ENCODE measurements at regions not wholly inside any gene's neighbourhood (a gene's known extent, or its start where the extent isn't known, plus 50 kb on each side); places are given as distances from the start of the nearest gene placed in this dataset.
"Not testable (repeated sequence)": the region's sequence is repeated elsewhere in the genome, so short reads cannot be mapped to it uniquely, and the experiment has no call there.

DNA sequence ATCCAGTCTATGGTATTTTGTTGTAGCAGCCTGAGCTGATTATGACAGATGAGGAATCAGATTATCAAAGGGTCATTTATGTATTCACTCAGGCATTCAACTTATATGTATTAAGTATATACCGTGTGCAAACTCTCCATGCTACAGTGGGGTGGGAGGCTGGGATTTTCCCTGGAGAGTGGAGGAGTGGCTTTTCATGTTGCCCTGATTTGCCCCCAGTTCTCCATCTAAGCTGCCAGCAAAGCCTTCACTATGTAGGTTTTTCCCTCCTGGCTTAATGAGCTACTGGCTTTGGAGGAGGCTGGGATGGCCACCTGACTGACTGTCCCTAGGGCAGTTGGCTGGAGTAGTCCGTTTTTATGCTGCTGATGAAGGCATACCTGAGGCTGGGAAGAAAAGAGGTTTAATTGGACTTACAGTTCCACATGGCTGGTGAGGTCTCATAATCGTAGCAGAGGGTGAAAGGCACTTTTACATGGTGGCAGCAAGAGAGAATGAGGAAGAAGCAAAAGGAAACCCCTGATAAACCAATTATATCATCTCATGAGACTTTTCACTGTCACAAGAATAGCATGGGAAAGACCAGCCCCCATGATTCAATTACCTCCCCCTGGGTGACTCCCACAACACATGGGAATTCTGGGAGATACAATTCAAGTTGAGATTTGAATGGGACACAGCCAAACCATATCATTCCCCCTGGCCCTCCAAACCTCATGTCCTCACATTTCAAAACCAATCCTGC lies 253.9 kb downstream of the RPLP1 start:
- Histone ChIP-seq H3K36me3 (ENCODE audit: control insufficient read depth in 2 of 2, extremely low read depth in 1 of 2, insufficient read depth in 2 of 2, low read length in 2 of 2) (no peaks in the 10 kb centered on the region), H3K9ac (ENCODE audit: control insufficient read depth, extremely low read depth, insufficient read depth, low read length) (no peak overlapping the region), H3K27ac (ENCODE audit: control insufficient read depth, insufficient read depth, low read length) (no peak overlapping the region), H3K9me3 (ENCODE audit: control insufficient read depth, low read depth, low read length) (no peaks in the 10 kb centered on the region), H4K20me1 (ENCODE audit: control insufficient read depth, extremely low read depth, insufficient read depth, low read length) (no peaks in the 10 kb centered on the region), H3K79me2 (ENCODE audit: control insufficient read depth, insufficient read depth, low read length) (no peaks in the 10 kb centered on the region), H3K4me3 (ENCODE audit: control insufficient read depth in 2 of 3, extremely low read depth in 1 of 3, insufficient read depth in 2 of 3, low read depth in 1 of 3, low read length in 3 of 3) (no peak overlapping the region), H3K9me1 (ENCODE audit: control insufficient read depth, extremely low read depth, insufficient read depth, low read length) (no peaks in the 10 kb centered on the region), H3K27me3 (ENCODE audit: control insufficient read depth, extremely low read depth, insufficient read depth, low read length) (peaks cover 16% of the 10 kb centered on the region), H2AFZ (ENCODE audit: control insufficient read depth, low read length) (no peak overlapping the region), H3K4me2 (ENCODE audit: control insufficient read depth, extremely low read depth, insufficient read depth, low read depth, low read length) (no peak overlapping the region), H3K4me1 (ENCODE audit: control insufficient read depth, extremely low read depth, insufficient read depth, low read length) (no peaks in the 10 kb centered on the region)
- no peak for TF ChIP-seq EZH2 (IDR thresholded peaks at IDR 0.05; ENCODE audit: low read length)
- TF ChIP-seq, protein P1, sequence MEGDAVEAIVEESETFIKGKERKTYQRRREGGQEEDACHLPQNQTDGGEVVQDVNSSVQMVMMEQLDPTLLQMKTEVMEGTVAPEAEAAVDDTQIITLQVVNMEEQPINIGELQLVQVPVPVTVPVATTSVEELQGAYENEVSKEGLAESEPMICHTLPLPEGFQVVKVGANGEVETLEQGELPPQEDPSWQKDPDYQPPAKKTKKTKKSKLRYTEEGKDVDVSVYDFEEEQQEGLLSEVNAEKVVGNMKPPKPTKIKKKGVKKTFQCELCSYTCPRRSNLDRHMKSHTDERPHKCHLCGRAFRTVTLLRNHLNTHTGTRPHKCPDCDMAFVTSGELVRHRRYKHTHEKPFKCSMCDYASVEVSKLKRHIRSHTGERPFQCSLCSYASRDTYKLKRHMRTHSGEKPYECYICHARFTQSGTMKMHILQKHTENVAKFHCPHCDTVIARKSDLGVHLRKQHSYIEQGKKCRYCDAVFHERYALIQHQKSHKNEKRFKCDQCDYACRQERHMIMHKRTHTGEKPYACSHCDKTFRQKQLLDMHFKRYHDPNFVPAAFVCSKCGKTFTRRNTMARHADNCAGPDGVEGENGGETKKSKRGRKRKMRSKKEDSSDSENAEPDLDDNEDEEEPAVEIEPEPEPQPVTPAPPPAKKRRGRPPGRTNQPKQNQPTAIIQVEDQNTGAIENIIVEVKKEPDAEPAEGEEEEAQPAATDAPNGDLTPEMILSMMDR (optimal IDR thresholded peaks at IDR 0.05 in 1 of 3, IDR thresholded peaks at IDR 0.05 in 1 of 3, conservative IDR thresholded peaks at IDR 0.05 in 1 of 3; ENCODE audit: extremely low read depth in 1 of 3, insufficient read depth in 2 of 3, low read length in 3 of 3) = no peak
- no peak for DNase-seq (ENCODE audit: low read depth, low spot score)
- no peak for FAIRE-seq
- dilution Hi-C loops (cut with MboI; ENCODE audit: extremely low pct_ligation_motif_present, low sequenced_read_pairs) = no loop called here

DNA sequence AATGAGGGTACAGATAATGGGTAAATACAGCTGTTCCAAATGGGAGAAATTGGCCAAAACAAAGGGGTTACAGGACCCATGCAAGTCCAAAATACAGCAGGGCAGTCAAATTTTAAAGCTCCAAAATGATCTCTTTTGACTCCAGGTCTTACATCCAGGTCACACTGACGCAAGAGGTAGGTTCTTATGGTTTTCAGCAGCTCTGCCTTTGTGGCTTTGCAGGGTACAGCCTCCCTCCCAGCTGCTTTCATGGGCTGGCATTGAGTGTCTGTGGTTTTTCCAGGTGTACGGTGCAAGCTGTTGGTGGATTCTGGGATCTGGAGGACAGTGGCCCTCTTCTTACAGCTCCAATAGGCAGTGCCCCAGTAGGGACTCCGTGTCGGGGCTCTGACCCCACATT lies 254.6 kb downstream of the RPLP1 start:
- H3K4me2 ChIP-seq (ENCODE audit: control insufficient read depth, extremely low read depth, insufficient read depth, low read depth, low read length); H3K9me3 ChIP-seq (ENCODE audit: control insufficient read depth, low read depth, low read length); dilution Hi-C loops (cut with MboI; ENCODE audit: extremely low pct_ligation_motif_present, low sequenced_read_pairs); DNase-seq (ENCODE audit: low read depth, low spot score); H4K20me1 ChIP-seq (ENCODE audit: control insufficient read depth, extremely low read depth, insufficient read depth, low read length); H3K9ac ChIP-seq (ENCODE audit: control insufficient read depth, extremely low read depth, insufficient read depth, low read length); H3K4me3 ChIP-seq (ENCODE audit: control insufficient read depth in 2 of 3, extremely low read depth in 1 of 3, insufficient read depth in 2 of 3, low read depth in 1 of 3, low read length in 3 of 3); H3K9me1 ChIP-seq (ENCODE audit: control insufficient read depth, extremely low read depth, insufficient read depth, low read length); FAIRE-seq; H3K27ac ChIP-seq (ENCODE audit: control insufficient read depth, insufficient read depth, low read length); H3K79me2 ChIP-seq (ENCODE audit: control insufficient read depth, insufficient read depth, low read length); H2AFZ ChIP-seq (ENCODE audit: control insufficient read depth, low read length); H3K4me1 ChIP-seq (ENCODE audit: control insufficient read depth, extremely low read depth, insufficient read depth, low read length); H3K36me3 ChIP-seq (ENCODE audit: control insufficient read depth in 2 of 2, extremely low read depth in 1 of 2, insufficient read depth in 2 of 2, low read length in 2 of 2): not testable (repeated sequence)
- H3K27me3 ChIP-seq (ENCODE audit: control insufficient read depth, extremely low read depth, insufficient read depth, low read length) = peaks cover 17% of the 10 kb centered on the region

DNA sequence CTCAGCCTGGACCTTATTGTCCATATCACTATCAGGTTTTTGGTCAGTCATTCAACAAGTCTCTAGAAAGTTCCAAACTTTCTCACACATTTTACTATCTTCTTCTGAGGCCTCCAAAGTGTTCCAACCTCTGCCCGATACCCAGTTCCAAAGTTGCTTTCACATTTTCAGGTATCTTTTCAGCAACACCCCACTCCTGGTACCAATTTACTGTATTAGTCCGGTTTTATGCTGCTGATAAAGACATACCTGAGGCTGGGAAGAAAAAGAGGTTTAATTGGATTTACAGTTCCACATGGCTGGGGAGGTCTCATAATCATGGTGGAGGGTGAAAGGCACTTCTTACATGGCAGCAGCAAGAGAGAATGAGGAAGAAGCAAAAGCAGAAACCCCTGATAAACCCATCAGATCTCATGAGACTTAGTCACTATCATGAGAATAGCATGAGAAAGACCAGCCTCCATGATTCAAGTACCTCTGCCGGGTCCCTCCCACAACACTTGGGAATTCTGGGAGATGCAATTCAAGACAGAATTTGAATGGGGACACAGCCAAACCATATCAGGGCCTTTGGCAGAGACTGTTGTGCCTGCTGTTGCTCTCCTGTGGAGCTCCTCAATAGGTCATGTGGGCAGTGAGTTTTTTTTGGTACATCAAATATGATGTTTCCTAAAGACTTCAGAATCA lies 256.0 kb downstream of the RPLP1 start:
- FAIRE-seq; dilution Hi-C loops (cut with MboI; ENCODE audit: extremely low pct_ligation_motif_present, low sequenced_read_pairs): not testable (repeated sequence)

More for the DNA sequence above, 256.0 kb downstream of the RPLP1 start:
- H3K9ac ChIP-seq (ENCODE audit: control insufficient read depth, extremely low read depth, insufficient read depth, low read length); H3K4me2 ChIP-seq (ENCODE audit: control insufficient read depth, extremely low read depth, insufficient read depth, low read depth, low read length); H3K27ac ChIP-seq (ENCODE audit: control insufficient read depth, insufficient read depth, low read length); H3K79me2 ChIP-seq (ENCODE audit: control insufficient read depth, insufficient read depth, low read length); H2AFZ ChIP-seq (ENCODE audit: control insufficient read depth, low read length); DNase-seq (ENCODE audit: low read depth, low spot score); H3K9me1 ChIP-seq (ENCODE audit: control insufficient read depth, extremely low read depth, insufficient read depth, low read length); H3K4me1 ChIP-seq (ENCODE audit: control insufficient read depth, extremely low read depth, insufficient read depth, low read length); H3K9me3 ChIP-seq (ENCODE audit: control insufficient read depth, low read depth, low read length); H3K4me3 ChIP-seq (ENCODE audit: control insufficient read depth in 2 of 3, extremely low read depth in 1 of 3, insufficient read depth in 2 of 3, low read depth in 1 of 3, low read length in 3 of 3); H3K36me3 ChIP-seq (ENCODE audit: control insufficient read depth in 2 of 2, extremely low read depth in 1 of 2, insufficient read depth in 2 of 2, low read length in 2 of 2); H4K20me1 ChIP-seq (ENCODE audit: control insufficient read depth, extremely low read depth, insufficient read depth, low read length): not testable (repeated sequence)
- peaks cover 16% of the 10 kb centered on the region for H3K27me3 ChIP-seq (ENCODE audit: control insufficient read depth, extremely low read depth, insufficient read depth, low read length)

Measured in keratinocyte (primary cell).